ENCODE measurements at regions not wholly inside any gene's neighbourhood (a gene's known extent, or its start where the extent isn't known, plus 50 kb on each side); places are given as distances from the start of the nearest gene placed in this dataset.
"Not testable (repeated sequence)": the region's sequence is repeated elsewhere in the genome, so short reads cannot be mapped to it uniquely, and the experiment has no call there.

DNA sequence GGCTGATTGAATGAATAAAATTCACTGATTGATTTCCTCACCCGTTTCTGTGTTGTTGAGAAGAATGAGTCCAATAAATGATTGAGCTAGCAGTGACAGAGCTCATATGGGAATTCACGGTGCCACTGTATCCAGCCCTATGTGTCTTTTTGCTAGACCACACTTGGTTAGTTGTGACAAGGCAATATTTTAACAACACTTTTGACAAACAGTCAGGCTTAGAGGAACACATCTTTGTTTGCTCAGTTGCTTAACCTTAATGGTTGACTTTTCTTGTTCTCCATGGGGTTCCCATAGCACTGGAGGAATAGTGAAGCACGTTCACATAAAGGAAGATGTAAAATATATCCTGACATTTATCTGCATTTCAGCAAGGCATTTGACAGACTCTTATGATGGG lies 273.9 kb upstream of the DEPDC1 start:
- ATAC-seq: no peak
- TF ChIP-seq, protein P1, sequence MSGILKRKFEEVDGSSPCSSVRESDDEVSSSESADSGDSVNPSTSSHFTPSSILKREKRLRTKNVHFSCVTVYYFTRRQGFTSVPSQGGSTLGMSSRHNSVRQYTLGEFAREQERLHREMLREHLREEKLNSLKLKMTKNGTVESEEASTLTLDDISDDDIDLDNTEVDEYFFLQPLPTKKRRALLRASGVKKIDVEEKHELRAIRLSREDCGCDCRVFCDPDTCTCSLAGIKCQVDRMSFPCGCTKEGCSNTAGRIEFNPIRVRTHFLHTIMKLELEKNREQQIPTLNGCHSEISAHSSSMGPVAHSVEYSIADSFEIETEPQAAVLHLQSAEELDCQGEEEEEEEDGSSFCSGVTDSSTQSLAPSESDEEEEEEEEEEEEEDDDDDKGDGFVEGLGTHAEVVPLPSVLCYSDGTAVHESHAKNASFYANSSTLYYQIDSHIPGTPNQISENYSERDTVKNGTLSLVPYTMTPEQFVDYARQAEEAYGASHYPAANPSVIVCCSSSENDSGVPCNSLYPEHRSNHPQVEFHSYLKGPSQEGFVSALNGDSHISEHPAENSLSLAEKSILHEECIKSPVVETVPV (CRISPR knock-in tag; IDR thresholded peaks at IDR 0.05): no peak
- TF ChIP-seq ARNTL (CRISPR knock-in tag; IDR thresholded peaks at IDR 0.05; ENCODE audit: borderline replicate concordance, low read depth) (no peak), TCF4 (CRISPR knock-in tag; IDR thresholded peaks at IDR 0.05; ENCODE audit: borderline replicate concordance) (no peak), PPARA (CRISPR knock-in tag; IDR thresholded peaks at IDR 0.05; ENCODE audit: borderline replicate concordance) (no peak), ESRRG (CRISPR knock-in tag; IDR thresholded peaks at IDR 0.05) (no peak), ZFP30 (CRISPR knock-in tag; IDR thresholded peaks at IDR 0.05) (no peak), BACH2 (CRISPR knock-in tag; IDR thresholded peaks at IDR 0.05; ENCODE audit: borderline replicate concordance) (no peak), ZNF8 (CRISPR knock-in tag; IDR thresholded peaks at IDR 0.05) (no peak), RARB (CRISPR knock-in tag; IDR thresholded peaks at IDR 0.05) (no peak), ZNF565 (CRISPR knock-in tag; conservative IDR thresholded peaks at IDR 0.05; ENCODE audit: low read depth) (no peak), ISL1 (CRISPR knock-in tag; IDR thresholded peaks at IDR 0.05) (no peak), ZC3H10 (CRISPR knock-in tag; IDR thresholded peaks at IDR 0.05) (no peak), CSDC2 (CRISPR knock-in tag; IDR thresholded peaks at IDR 0.05) (no peak), GLIS3 (CRISPR knock-in tag; IDR thresholded peaks at IDR 0.05) (no peak), TOX (CRISPR knock-in tag; IDR thresholded peaks at IDR 0.05; ENCODE audit: borderline replicate concordance) (no peak), ZNF70 (CRISPR knock-in tag; IDR thresholded peaks at IDR 0.05) (no peak), ZFP3 (CRISPR knock-in tag; IDR thresholded peaks at IDR 0.05) (no peak)
- TF ChIP-seq, protein P2, sequence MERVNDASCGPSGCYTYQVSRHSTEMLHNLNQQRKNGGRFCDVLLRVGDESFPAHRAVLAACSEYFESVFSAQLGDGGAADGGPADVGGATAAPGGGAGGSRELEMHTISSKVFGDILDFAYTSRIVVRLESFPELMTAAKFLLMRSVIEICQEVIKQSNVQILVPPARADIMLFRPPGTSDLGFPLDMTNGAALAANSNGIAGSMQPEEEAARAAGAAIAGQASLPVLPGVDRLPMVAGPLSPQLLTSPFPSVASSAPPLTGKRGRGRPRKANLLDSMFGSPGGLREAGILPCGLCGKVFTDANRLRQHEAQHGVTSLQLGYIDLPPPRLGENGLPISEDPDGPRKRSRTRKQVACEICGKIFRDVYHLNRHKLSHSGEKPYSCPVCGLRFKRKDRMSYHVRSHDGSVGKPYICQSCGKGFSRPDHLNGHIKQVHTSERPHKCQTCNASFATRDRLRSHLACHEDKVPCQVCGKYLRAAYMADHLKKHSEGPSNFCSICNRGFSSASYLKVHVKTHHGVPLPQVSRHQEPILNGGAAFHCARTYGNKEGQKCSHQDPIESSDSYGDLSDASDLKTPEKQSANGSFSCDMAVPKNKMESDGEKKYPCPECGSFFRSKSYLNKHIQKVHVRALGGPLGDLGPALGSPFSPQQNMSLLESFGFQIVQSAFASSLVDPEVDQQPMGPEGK (CRISPR knock-in tag; IDR thresholded peaks at IDR 0.05; ENCODE audit: borderline replicate concordance): no peak
- TF ChIP-seq, protein P3, sequence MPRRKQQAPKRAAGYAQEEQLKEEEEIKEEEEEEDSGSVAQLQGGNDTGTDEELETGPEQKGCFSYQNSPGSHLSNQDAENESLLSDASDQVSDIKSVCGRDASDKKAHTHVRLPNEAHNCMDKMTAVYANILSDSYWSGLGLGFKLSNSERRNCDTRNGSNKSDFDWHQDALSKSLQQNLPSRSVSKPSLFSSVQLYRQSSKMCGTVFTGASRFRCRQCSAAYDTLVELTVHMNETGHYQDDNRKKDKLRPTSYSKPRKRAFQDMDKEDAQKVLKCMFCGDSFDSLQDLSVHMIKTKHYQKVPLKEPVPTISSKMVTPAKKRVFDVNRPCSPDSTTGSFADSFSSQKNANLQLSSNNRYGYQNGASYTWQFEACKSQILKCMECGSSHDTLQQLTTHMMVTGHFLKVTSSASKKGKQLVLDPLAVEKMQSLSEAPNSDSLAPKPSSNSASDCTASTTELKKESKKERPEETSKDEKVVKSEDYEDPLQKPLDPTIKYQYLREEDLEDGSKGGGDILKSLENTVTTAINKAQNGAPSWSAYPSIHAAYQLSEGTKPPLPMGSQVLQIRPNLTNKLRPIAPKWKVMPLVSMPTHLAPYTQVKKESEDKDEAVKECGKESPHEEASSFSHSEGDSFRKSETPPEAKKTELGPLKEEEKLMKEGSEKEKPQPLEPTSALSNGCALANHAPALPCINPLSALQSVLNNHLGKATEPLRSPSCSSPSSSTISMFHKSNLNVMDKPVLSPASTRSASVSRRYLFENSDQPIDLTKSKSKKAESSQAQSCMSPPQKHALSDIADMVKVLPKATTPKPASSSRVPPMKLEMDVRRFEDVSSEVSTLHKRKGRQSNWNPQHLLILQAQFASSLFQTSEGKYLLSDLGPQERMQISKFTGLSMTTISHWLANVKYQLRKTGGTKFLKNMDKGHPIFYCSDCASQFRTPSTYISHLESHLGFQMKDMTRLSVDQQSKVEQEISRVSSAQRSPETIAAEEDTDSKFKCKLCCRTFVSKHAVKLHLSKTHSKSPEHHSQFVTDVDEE (CRISPR knock-in tag; IDR thresholded peaks at IDR 0.05): no peak
- TF ChIP-seq, protein P4, sequence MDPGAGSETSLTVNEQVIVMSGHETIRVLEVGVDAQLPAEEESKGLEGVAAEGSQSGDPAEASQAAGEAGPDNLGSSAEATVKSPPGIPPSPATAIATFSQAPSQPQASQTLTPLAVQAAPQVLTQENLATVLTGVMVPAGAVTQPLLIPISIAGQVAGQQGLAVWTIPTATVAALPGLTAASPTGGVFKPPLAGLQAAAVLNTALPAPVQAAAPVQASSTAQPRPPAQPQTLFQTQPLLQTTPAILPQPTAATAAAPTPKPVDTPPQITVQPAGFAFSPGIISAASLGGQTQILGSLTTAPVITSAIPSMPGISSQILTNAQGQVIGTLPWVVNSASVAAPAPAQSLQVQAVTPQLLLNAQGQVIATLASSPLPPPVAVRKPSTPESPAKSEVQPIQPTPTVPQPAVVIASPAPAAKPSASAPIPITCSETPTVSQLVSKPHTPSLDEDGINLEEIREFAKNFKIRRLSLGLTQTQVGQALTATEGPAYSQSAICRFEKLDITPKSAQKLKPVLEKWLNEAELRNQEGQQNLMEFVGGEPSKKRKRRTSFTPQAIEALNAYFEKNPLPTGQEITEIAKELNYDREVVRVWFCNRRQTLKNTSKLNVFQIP (CRISPR knock-in tag; IDR thresholded peaks at IDR 0.05; ENCODE audit: borderline replicate concordance, low read depth): no peak

DNA sequence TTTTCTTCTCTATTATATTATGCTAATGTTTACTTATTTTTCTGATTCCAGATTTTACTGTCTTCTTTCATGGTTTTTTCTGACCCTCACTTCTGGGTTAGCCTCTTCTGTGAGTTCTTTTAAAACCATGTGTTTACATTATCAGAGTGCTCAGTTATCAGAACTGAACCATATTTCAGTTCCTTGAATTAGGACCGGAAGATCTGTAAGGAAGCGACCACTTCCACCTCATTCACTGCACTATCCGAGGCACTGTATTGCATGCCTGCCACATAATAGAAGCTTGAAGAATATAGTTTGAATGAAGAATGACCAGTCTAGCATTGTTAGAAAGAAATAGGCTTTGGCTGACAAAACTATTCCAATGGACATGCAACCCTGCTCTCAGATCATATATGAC lies 281.0 kb upstream of the DEPDC1 start:
- no peak for ATAC-seq
- TF ChIP-seq SNAI2 (CRISPR knock-in tag; IDR thresholded peaks at IDR 0.05) (no peak), GLIS3 (CRISPR knock-in tag; IDR thresholded peaks at IDR 0.05) (no peak), ZNF565 (CRISPR knock-in tag; conservative IDR thresholded peaks at IDR 0.05; ENCODE audit: low read depth) (no peak), ISL1 (CRISPR knock-in tag; IDR thresholded peaks at IDR 0.05) (no peak), TCF4 (CRISPR knock-in tag; IDR thresholded peaks at IDR 0.05; ENCODE audit: borderline replicate concordance) (no peak), ZFP3 (CRISPR knock-in tag; IDR thresholded peaks at IDR 0.05) (no peak)
- TF ChIP-seq, protein P5, sequence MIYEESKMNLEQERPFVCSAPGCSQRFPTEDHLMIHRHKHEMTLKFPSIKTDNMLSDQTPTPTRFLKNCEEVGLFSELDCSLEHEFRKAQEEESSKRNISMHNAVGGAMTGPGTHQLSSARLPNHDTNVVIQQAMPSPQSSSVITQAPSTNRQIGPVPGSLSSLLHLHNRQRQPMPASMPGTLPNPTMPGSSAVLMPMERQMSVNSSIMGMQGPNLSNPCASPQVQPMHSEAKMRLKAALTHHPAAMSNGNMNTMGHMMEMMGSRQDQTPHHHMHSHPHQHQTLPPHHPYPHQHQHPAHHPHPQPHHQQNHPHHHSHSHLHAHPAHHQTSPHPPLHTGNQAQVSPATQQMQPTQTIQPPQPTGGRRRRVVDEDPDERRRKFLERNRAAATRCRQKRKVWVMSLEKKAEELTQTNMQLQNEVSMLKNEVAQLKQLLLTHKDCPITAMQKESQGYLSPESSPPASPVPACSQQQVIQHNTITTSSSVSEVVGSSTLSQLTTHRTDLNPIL (CRISPR knock-in tag; IDR thresholded peaks at IDR 0.05; ENCODE audit: low read depth): no peak
- TF ChIP-seq, protein P4 (CRISPR knock-in tag; IDR thresholded peaks at IDR 0.05; ENCODE audit: borderline replicate concordance, low read depth): no peak

DNA sequence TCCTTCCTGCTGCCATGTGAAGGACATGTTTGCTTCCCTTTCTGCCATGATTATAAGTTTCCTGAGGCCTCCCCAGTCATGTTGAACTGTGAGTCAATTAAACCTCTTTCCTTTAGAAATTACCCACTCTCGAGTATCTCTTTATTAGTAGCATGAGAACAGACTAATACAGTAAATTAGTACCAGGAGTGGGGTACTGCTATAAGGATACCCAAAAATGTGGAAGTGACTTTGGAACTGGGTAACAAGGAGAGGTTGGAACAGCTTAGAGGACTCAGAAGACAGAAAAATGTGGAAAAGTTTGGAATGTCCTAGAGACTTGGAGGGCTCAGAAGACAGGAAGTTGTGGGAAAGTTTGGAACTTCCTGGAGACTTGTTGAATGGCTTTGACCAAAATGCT lies 283.0 kb upstream of the DEPDC1 start:
- ATAC-seq: not testable (repeated sequence)
